ENCODE measurements at regions not wholly inside any gene's neighbourhood (a gene's known extent, or its start where the extent isn't known, plus 50 kb on each side); places are given as distances from the start of the nearest gene placed in this dataset.
"Not testable (repeated sequence)": the region's sequence is repeated elsewhere in the genome, so short reads cannot be mapped to it uniquely, and the experiment has no call there.

DNA sequence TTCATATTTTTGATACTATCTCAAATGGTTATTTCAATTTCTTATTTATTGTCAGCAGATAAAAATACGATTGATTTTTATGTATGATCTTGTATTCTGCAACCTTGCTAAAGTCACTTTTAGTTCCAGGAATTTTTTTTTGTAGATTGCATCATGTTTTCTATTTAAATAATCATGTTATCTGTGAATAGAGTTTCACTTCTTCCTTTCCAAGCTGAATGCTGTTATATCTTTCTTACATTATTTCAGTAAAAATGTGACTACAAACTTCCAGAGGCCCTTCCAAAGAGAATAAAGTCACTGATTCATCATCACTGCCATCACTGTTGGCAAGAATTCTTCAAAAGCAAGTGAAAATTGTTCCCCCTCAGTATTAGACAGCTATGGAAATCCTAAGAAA, 104.7 kb upstream of the RAP1B start:
- DNase-seq (ENCODE audit: low spot score), result no peak

DNA sequence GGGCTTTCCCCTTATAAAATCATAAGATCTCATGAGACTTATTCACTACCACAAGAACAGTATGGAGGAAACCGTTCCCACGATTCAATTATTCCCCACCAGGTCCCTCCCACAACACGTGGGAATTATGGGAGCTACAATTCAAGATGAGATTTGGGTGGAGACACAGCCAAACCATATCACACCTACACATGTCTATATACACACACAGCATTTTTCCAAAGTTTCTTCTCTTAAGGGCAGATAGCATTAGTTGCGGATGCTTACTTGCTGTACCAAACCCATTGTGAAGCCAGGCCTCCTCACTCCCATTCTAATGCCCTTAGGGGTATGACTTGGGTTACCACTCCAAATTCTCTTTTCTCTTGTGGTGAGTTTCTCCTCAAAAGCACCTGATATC, 104.1 kb upstream of the RAP1B start:
- no peak for DNase-seq (ENCODE audit: low spot score)

DNA sequence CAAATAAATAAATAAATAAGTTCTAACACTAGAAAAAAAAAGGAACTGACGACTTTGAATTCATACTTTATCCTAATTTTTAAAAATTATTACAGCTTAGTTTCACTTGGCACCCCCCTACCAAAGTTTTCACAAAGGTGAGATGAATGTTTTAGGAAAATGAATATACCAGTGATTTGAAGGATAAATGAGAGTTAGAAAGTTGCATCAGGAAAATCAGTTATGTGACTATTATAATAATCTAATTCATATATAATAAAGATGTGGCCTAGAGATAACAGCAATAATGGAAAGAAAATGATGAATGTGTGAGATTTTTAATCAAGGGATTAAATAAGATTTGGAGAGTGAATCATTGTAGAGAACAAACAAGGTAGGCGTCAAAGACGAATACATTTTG, 103.0 kb upstream of the RAP1B start:
- DNase-seq (ENCODE audit: low spot score), result no peak

GRCh38 chr12:68508576-68508975, 102.1 kb upstream of the RAP1B start:
- DNase-seq (ENCODE audit: low spot score), result no peak

GRCh38 chr12:68509242-68509641, 101.5 kb upstream of the RAP1B start:
- no peak for DNase-seq (ENCODE audit: low spot score)

DNA sequence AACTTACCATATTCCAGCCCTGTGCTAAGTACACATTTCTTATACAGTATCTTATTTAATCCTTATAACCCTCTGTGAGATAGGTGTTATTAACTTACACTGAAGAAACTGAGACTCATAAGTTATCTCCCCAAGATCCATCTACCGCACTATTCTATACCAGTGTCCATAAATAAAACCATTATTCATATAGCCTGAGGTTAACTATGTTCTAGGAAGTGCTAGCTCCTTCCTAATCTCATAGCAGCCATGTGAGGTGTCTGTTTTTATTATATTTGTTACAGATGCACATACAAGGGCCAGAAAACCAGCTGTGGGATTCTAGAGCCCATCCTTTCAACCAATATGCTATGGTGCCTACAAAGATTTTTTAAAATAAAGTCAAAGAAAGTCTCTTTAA, 100.3 kb upstream of the RAP1B start:
- no peak for DNase-seq (ENCODE audit: low spot score)

- DNase-seq (ENCODE audit: low spot score), result no peak
Observed at GRCh38 chr12:68514807-68515411, 95.8 kb upstream of the RAP1B start.

DNA sequence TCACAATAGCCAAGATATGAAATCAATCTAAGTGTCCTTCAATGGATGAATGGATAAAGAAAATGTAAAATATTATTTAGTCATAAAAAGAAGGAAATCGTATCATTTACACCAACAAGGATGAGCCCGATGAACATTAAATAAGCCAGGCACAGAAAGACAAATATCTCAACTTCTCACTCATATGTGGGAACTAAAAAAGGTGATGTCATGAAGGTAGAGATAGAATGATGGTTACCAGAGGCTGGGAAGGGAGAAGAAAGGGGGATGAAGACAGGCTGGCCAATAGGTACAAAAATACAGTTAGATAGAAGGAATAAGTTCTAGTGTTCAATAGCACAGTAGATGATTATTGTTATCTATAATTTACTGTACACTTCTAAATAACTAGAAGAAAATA, 94.9 kb upstream of the RAP1B start:
- no peak for DNase-seq (ENCODE audit: low spot score)

- DNase-seq (ENCODE audit: low spot score), result no peak
Observed at GRCh38 chr12:68521321-68521839, 89.3 kb upstream of the RAP1B start.

- no peak for DNase-seq (ENCODE audit: low spot score)
Observed at GRCh38 chr12:68521848-68522502, 88.7 kb upstream of the RAP1B start.

- no peak for DNase-seq (ENCODE audit: low spot score)
Observed at GRCh38 chr12:68529466-68529865, 81.2 kb upstream of the RAP1B start.

- DNase-seq (ENCODE audit: low spot score), result no peak
Observed at GRCh38 chr12:68529869-68530268, 80.8 kb upstream of the RAP1B start.

GRCh38 chr12:68530299-68530698, 80.4 kb upstream of the RAP1B start:
- no peak for DNase-seq (ENCODE audit: low spot score)

DNA sequence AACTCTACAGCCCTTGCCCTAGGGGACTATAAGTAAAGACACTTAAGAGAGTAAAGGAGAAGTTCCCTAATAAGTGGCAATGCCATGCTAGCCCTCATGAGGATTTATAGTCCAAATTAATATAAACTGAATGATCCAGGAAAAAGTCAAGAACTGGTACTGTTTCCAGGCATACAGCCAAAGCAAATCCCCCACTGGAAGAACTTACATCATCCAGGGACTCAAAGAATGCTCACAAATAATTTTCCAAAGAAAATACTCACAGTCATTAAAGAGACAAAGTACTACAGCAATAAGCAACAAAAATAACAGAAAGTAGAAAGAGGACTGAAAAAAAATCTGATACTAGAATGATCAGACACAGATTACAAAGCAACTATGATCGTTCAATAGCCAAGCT, 79.7 kb upstream of the RAP1B start:
- no peak for DNase-seq (ENCODE audit: low spot score)

DNA sequence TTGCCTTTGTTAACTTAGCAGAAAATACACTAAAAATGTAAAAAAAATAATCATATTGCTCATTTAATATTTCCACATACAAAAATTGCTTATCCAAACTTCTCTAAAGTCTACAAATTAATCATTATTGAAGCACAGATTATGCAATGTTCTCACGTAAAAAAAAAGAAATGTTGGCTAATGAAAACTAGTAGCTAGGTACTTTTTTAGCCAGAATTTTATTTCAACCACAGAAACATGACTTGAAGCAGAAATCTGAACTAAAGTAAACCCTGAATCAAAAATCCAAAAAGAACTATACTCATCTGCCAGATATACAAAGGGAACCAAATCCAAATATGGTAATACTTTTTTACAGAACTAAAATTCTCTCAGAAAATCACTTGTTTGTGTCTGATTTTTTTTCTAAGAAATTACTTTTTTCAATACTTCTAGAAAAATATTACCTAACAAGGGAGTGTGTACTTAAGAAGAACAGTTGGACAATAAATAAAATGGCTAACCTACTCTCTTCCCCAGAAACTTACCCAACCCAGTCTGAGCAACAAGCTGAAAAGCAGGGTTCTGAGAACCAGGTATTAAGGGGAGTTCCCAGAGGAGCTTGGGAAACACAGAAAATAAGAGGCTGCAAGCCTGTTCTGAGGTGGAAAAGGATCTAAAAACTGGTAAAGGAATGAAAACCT, 78.4 kb upstream of the RAP1B start:
- no peak for DNase-seq (ENCODE audit: low spot score)

GRCh38 chr12:68532887-68533248, 77.8 kb upstream of the RAP1B start:
- DNase-seq (ENCODE audit: low spot score), result no peak

DNA sequence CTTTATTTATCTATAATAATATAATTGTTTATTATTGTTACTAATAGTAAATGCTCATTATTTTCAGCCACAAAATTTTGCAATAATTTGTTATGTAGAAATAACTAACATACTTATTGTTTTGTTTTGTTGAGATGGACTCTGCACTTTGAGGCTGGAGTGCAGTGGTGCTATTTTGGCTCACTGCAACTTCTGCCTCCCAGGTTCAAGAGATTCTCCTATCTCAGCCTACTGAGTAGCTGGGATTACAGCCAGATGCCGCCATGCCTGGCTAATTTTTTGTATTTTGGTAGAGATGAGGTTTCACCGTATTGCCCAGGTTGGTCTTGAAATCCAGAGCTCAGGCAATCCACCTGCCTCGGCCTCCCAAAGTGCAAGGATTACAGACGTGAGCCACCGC, 76.6 kb upstream of the RAP1B start:
- DNase-seq (ENCODE audit: low spot score), result no peak

- no peak for DNase-seq (ENCODE audit: low spot score)
Observed at GRCh38 chr12:68536885-68537485, 73.7 kb upstream of the RAP1B start.

DNA sequence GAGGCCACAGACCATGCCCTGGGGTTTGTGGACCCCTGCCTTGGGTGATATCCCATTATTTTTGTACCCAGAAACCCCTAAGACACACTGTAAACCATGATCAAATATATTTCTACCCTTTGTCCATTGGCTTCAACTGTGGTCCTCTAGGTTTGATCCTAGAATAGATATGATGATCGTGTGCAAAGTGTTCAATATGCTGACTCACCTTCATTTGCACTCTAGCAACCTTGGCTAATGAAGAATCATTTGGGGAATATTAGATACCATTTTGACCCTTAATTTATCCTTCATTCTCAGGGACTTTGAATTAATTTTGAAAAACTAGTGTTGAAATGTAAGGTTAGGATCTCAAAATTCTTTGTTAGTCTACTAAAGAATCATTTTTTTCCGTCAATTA, 73.1 kb upstream of the RAP1B start:
- DNase-seq (ENCODE audit: low spot score), result no peak

- no peak for DNase-seq (ENCODE audit: low spot score)
Observed at GRCh38 chr12:68538726-68539614, 71.7 kb upstream of the RAP1B start.

- DNase-seq (ENCODE audit: low spot score), result no peak
Observed at GRCh38 chr12:68539615-68539952, 71.1 kb upstream of the RAP1B start.

DNA sequence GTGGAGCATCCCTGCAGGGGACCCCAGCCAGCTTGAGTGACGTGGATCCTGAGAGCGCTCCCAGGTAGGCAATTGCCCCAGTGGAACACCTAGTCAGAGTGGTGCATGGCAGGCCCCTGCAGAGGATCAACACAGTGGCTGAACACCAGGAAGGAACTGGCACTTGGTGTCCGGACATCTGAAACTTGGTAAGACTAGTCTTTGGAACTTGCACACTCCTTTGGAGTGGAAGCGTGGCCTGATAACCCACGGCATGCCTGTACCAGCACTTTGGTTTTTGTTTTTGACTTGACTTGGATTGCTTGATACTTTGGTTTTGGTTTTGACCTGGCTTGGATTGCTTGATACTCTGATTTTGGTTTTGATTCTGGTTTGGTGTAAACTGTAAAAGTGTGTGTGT, 69.9 kb upstream of the RAP1B start:
- DNase-seq (ENCODE audit: low spot score), result not testable (repeated sequence)
